IPS-15b (cell line): ENCODE measurements at regions not wholly inside any gene's neighbourhood (a gene's known extent, or its start where the extent isn't known, plus 50 kb on each side); places are given as distances from the start of the nearest gene placed in this dataset.

Experiments used
- H3K27me3 ChIP-seq: one replicate; pipeline ENCODE4 v1.6.1; 2013; ENCODE audit warnings: low read length; ENCODE audit not compliant: control insufficient read depth, insufficient read depth
- H3K36me3 ChIP-seq: one replicate; pipeline ENCODE4 v1.6.1; 2013; ENCODE audit warnings: low read length; ENCODE audit not compliant: control insufficient read depth, insufficient read depth
- H3K4me1 ChIP-seq: one replicate; pipeline ENCODE4 v1.6.1; 2013; ENCODE audit warnings: mild to moderate bottlenecking, low read length; ENCODE audit not compliant: control insufficient read depth, insufficient read depth
- H3K4me3 ChIP-seq: one replicate; pipeline ENCODE4 v1.5.1; 2013; ENCODE audit warnings: low read depth, low read length
- H3K9ac ChIP-seq: one replicate; pipeline ENCODE4 v1.6.1; 2013; ENCODE audit warnings: low read depth, mild to moderate bottlenecking, low read length
- H3K9me3 ChIP-seq: one replicate; pipeline ENCODE4 v1.6.1; 2013; ENCODE audit warnings: mild to moderate bottlenecking, low read length; ENCODE audit not compliant: control insufficient read depth, insufficient read depth

GRCh38 chr3:80408030-80408721 is 640.4 kb upstream of the ROBO1 start:
- H3K4me3 ChIP-seq, result no peak overlapping the region
- no peaks in the 10 kb centered on the region for H3K9me3 ChIP-seq
- H3K4me1 ChIP-seq, result no peaks in the 10 kb centered on the region
- H3K27me3 ChIP-seq, result no peaks in the 10 kb centered on the region
- no peaks in the 10 kb centered on the region for H3K36me3 ChIP-seq
- H3K9ac ChIP-seq, result no peak overlapping the region

- H3K36me3 ChIP-seq, result no peaks in the 10 kb centered on the region
Observed at GRCh38 chr3:80405618-80406017, 637.8 kb upstream of the ROBO1 start.

GRCh38 chr3:80395023-80395422 is 627.2 kb upstream of the ROBO1 start:
- H3K27me3 ChIP-seq, result no peaks in the 10 kb centered on the region
- H3K9me3 ChIP-seq, result no peaks in the 10 kb centered on the region

More at GRCh38 chr3:80405618-80406017, 637.8 kb upstream of the ROBO1 start:
- no peak overlapping the region for H3K9ac ChIP-seq
- no peaks in the 10 kb centered on the region for H3K4me1 ChIP-seq
- H3K4me3 ChIP-seq, result no peak overlapping the region
- no peaks in the 10 kb centered on the region for H3K27me3 ChIP-seq
- no peaks in the 10 kb centered on the region for H3K9me3 ChIP-seq

GRCh38 chr3:80391573-80391972 is 623.8 kb upstream of the ROBO1 start:
- no peaks in the 10 kb centered on the region for H3K36me3 ChIP-seq
- no peaks in the 10 kb centered on the region for H3K4me1 ChIP-seq
- H3K9me3 ChIP-seq, result no peaks in the 10 kb centered on the region
- no peaks in the 10 kb centered on the region for H3K27me3 ChIP-seq
- H3K4me3 ChIP-seq, result no peak overlapping the region
- H3K9ac ChIP-seq, result no peak overlapping the region

More at GRCh38 chr3:80395023-80395422, 627.2 kb upstream of the ROBO1 start:
- H3K9ac ChIP-seq, result no peak overlapping the region
- no peak overlapping the region for H3K4me3 ChIP-seq
- no peaks in the 10 kb centered on the region for H3K36me3 ChIP-seq
- no peaks in the 10 kb centered on the region for H3K4me1 ChIP-seq

GRCh38 chr3:80384811-80385210 is 617.0 kb upstream of the ROBO1 start:
- no peak overlapping the region for H3K9ac ChIP-seq
- no peak overlapping the region for H3K4me3 ChIP-seq
- H3K9me3 ChIP-seq, result no peaks in the 10 kb centered on the region
- H3K27me3 ChIP-seq, result no peaks in the 10 kb centered on the region
- no peaks in the 10 kb centered on the region for H3K4me1 ChIP-seq
- no peaks in the 10 kb centered on the region for H3K36me3 ChIP-seq

GRCh38 chr3:80374423-80374822 is 606.6 kb upstream of the ROBO1 start:
- Histone ChIP-seq H3K9ac (no peak overlapping the region), H3K4me1 (peaks cover 2% of the 10 kb centered on the region), H3K9me3 (no peaks in the 10 kb centered on the region), H3K27me3 (no peaks in the 10 kb centered on the region), H3K36me3 (no peaks in the 10 kb centered on the region), H3K4me3 (no peak overlapping the region)

- H3K4me1 ChIP-seq, result no peaks in the 10 kb centered on the region
- no peak overlapping the region for H3K4me3 ChIP-seq
- no peaks in the 10 kb centered on the region for H3K36me3 ChIP-seq
- no peaks in the 10 kb centered on the region for H3K9me3 ChIP-seq
- no peaks in the 10 kb centered on the region for H3K27me3 ChIP-seq
- no peak overlapping the region for H3K9ac ChIP-seq
Observed at GRCh38 chr3:80368616-80369015, 600.8 kb upstream of the ROBO1 start.

- Histone ChIP-seq H3K9me3 (no peaks in the 10 kb centered on the region), H3K9ac (no peak overlapping the region), H3K4me3 (no peak overlapping the region), H3K36me3 (no peaks in the 10 kb centered on the region), H3K4me1 (no peaks in the 10 kb centered on the region), H3K27me3 (no peaks in the 10 kb centered on the region)
Observed at GRCh38 chr3:80366808-80367548, 599.2 kb upstream of the ROBO1 start.

- no peaks in the 10 kb centered on the region for H3K27me3 ChIP-seq
Observed at GRCh38 chr3:80357761-80358160, 590.0 kb upstream of the ROBO1 start.

GRCh38 chr3:80355144-80355543 is 587.3 kb upstream of the ROBO1 start:
- Histone ChIP-seq H3K9ac (no peak overlapping the region), H3K4me3 (no peak overlapping the region), H3K4me1 (no peaks in the 10 kb centered on the region), H3K27me3 (no peaks in the 10 kb centered on the region), H3K36me3 (no peaks in the 10 kb centered on the region), H3K9me3 (no peaks in the 10 kb centered on the region)

More at GRCh38 chr3:80357761-80358160, 590.0 kb upstream of the ROBO1 start:
- H3K4me1 ChIP-seq, result no peaks in the 10 kb centered on the region
- H3K4me3 ChIP-seq, result no peak overlapping the region
- H3K36me3 ChIP-seq, result no peaks in the 10 kb centered on the region
- no peaks in the 10 kb centered on the region for H3K9me3 ChIP-seq
- no peak overlapping the region for H3K9ac ChIP-seq

GRCh38 chr3:80351201-80351600 is 583.4 kb upstream of the ROBO1 start:
- Histone ChIP-seq H3K36me3 (no peaks in the 10 kb centered on the region), H3K9ac (no peak overlapping the region), H3K4me1 (no peaks in the 10 kb centered on the region), H3K4me3 (no peak overlapping the region), H3K9me3 (no peaks in the 10 kb centered on the region), H3K27me3 (no peaks in the 10 kb centered on the region)

GRCh38 chr3:80350771-80351170 is 583.0 kb upstream of the ROBO1 start:
- Histone ChIP-seq H3K4me3 (no peak overlapping the region), H3K4me1 (no peaks in the 10 kb centered on the region), H3K9ac (no peak overlapping the region), H3K27me3 (no peaks in the 10 kb centered on the region), H3K9me3 (no peaks in the 10 kb centered on the region), H3K36me3 (no peaks in the 10 kb centered on the region)
